Nephron (organoid): ENCODE measurements at regions not wholly inside any gene's neighbourhood (a gene's known extent, or its start where the extent isn't known, plus 50 kb on each side); places are given as distances from the start of the nearest gene placed in this dataset.

ENCODE experiments used
- H3K27ac Mint-ChIP-seq, 3 experiments: 2 replicates each; pipeline ENCODE4 v1.8.0; 2020; ENCODE audit warnings: mixed read lengths in 3 of 3, mild to moderate bottlenecking in 2 of 3, moderate library complexity in 1 of 3
- H3K27me3 Mint-ChIP-seq: 2 replicates; pipeline ENCODE4 v1.8.0; 2021; ENCODE audit warnings: low read depth, mild to moderate bottlenecking, moderate library complexity, mixed read lengths
- H3K36me3 Mint-ChIP-seq: 2 replicates; pipeline ENCODE4 v1.8.0; 2020; ENCODE audit warnings: low read depth, mixed read lengths
- H3K4me1 Mint-ChIP-seq: 2 replicates; pipeline ENCODE4 v1.8.0; 2020; ENCODE audit warnings: mixed read lengths
- H3K4me3 Mint-ChIP-seq, 3 experiments: 2 replicates each; pipeline ENCODE4 v1.8.0; 2020; ENCODE audit warnings: mild to moderate bottlenecking in 3 of 3, mixed read lengths in 3 of 3, moderate library complexity in 2 of 3
- H3K9me3 Mint-ChIP-seq: 2 replicates; pipeline ENCODE4 v1.8.0; 2020; ENCODE audit warnings: mixed read lengths
- TF ChIP-seq, protein P1 (sequence below), 3 experiments: fragments of 200-600 bp; sonication (generic); IDR thresholded peaks; one replicate each; pipeline ENCODE4 v1.5.0; 2021; ENCODE audit warnings: antibody characterized with exemption in 3 of 3; ENCODE audit not compliant: unreplicated experiment in 3 of 3

DNA sequence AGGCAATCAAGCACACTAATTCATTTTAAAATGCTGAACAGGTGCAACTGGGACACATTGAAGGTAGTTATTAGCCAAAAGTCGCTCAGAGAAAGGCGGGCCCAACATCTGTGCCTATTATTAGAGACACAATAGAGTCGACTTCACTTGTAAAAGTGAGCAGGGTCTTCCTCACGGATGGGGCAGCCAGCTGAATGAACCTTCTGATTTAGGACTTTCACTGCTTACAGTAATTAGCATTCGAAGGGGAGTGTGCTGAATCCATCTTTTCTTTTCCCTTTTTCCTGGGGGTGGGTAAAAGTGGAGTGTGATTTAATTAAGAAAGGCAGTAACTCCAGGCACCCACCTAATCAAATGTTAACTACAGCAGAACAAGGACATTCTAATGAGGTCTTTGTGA lies 677.7 kb downstream of the DCDC2C start:
- Mint-ChIP-seq H3K27me3 (peaks cover 21% of the 10 kb centered on the region), H3K4me1 (peaks cover 5% of the 10 kb centered on the region), H3K4me3 (no peak overlapping the region), H3K36me3 (peaks cover under 1% of the 10 kb centered on the region), H3K9me3 (peaks cover 12% of the 10 kb centered on the region), H3K27ac (no peak overlapping the region)
- TF ChIP-seq, protein P1, sequence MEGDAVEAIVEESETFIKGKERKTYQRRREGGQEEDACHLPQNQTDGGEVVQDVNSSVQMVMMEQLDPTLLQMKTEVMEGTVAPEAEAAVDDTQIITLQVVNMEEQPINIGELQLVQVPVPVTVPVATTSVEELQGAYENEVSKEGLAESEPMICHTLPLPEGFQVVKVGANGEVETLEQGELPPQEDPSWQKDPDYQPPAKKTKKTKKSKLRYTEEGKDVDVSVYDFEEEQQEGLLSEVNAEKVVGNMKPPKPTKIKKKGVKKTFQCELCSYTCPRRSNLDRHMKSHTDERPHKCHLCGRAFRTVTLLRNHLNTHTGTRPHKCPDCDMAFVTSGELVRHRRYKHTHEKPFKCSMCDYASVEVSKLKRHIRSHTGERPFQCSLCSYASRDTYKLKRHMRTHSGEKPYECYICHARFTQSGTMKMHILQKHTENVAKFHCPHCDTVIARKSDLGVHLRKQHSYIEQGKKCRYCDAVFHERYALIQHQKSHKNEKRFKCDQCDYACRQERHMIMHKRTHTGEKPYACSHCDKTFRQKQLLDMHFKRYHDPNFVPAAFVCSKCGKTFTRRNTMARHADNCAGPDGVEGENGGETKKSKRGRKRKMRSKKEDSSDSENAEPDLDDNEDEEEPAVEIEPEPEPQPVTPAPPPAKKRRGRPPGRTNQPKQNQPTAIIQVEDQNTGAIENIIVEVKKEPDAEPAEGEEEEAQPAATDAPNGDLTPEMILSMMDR (IDR thresholded peaks at IDR 0.05; ENCODE audit: unreplicated experiment in 3 of 3) = no peak

DNA sequence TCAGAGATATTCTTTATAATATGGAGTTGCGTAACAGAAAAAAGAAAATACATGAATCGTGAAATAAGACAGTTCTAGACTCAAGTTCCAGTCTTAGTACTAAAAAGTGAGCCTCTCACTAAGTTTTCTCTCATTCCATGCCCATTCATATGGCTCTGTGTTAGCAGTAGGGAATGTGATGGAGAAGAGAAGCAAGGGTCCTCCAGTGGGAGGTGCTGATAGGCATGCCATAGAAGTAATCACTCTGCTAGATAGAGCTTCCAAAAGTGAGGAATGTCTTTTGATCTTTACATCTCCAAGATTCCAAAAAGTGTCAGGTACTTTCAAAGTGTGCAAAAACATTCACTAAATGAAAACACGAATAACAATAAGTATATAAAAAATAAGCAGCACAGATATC lies 678.4 kb downstream of the DCDC2C start:
- Mint-ChIP-seq H3K36me3 (no peaks in the 10 kb centered on the region), H3K4me1 (peaks cover 5% of the 10 kb centered on the region), H3K27me3 (peaks cover 15% of the 10 kb centered on the region), H3K4me3 (no peak overlapping the region), H3K9me3 (peaks cover 5% of the 10 kb centered on the region), H3K27ac (no peak overlapping the region)
- TF ChIP-seq, protein P1 (IDR thresholded peaks at IDR 0.05; ENCODE audit: unreplicated experiment in 3 of 3) = no peak

DNA sequence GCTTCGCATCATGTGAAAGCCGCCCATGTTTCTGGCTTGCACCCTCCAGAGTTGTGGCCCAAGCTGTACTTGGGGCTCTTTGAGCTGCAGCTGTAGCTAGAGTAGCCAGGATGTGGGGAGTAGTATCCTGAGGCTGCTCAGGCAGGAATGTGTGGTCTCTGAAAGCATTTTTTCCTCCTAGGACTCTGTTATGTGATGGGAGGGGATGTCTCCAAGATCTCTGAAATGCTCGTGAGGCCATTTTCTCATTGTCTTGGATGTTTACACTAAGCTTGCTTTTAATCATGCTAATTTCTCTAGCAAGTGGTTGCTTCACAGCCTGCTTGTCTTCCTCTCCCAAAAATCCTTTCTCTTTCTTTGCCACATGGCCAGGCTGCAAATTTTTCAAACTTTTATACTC lies 687.6 kb downstream of the DCDC2C start:
- no peaks in the 10 kb centered on the region for H3K4me1 Mint-ChIP-seq
- H3K4me3 Mint-ChIP-seq = no peak overlapping the region
- TF ChIP-seq, protein P1 (IDR thresholded peaks at IDR 0.05; ENCODE audit: unreplicated experiment in 3 of 3) = no peak
- H3K9me3 Mint-ChIP-seq = peaks cover 51% of the 10 kb centered on the region
- no peak overlapping the region for H3K27ac Mint-ChIP-seq
- no peaks in the 10 kb centered on the region for H3K36me3 Mint-ChIP-seq
- peaks cover 3% of the 10 kb centered on the region for H3K27me3 Mint-ChIP-seq

DNA sequence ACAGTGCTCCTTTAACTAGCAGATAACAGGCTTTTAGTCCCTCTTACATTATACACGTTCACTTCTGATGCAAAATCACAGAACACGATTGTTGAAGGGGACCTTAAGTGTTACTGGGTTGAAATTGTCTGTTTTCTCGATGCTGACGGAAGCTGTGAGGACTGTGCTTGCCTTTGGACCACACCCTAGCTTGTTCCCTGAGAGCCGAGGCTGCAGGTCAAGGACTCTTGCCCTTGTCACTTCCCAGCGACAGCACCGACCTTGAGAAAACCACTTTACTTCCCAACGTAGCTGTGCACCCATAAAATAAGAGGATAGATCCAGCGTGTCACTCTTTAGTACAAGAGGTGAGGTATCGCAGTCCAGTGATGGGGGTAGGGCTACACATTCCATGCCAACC lies 701.0 kb downstream of the DCDC2C start:
- no peaks in the 10 kb centered on the region for H3K4me1 Mint-ChIP-seq
- H3K4me3 Mint-ChIP-seq = no peak overlapping the region
- TF ChIP-seq, protein P1 (IDR thresholded peaks at IDR 0.05; ENCODE audit: unreplicated experiment in 3 of 3) = no peak
- H3K36me3 Mint-ChIP-seq = no peaks in the 10 kb centered on the region
- peaks cover 10% of the 10 kb centered on the region for H3K9me3 Mint-ChIP-seq
- H3K27me3 Mint-ChIP-seq = peaks cover 7% of the 10 kb centered on the region
- no peak overlapping the region for H3K27ac Mint-ChIP-seq

DNA sequence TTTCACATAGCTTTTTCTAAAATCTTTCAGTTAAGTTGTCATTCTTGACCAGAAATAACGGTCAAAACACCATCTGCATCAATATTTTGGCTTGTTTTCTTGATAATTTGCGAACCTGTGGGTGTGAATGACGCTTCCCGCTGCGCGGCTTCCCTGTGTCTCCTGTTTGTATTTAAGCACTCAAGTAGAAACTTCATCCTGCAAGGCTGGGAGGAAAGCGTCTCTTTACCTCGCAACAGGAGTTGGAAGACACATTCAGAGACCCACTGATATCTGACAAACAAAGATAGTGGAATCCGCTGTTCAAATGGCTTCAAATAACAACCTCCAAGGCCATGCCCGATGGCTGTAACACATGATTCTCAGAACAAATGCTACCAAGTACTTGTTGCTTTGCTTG lies 704.9 kb downstream of the DCDC2C start:
- TF ChIP-seq, protein P1 (IDR thresholded peaks at IDR 0.05; ENCODE audit: unreplicated experiment in 3 of 3) = no peak
- no peaks in the 10 kb centered on the region for H3K36me3 Mint-ChIP-seq
- H3K9me3 Mint-ChIP-seq = peaks cover 2% of the 10 kb centered on the region
- no peaks in the 10 kb centered on the region for H3K4me1 Mint-ChIP-seq
- no peak overlapping the region for H3K4me3 Mint-ChIP-seq
- peaks cover 16% of the 10 kb centered on the region for H3K27me3 Mint-ChIP-seq
- H3K27ac Mint-ChIP-seq = no peak overlapping the region

DNA sequence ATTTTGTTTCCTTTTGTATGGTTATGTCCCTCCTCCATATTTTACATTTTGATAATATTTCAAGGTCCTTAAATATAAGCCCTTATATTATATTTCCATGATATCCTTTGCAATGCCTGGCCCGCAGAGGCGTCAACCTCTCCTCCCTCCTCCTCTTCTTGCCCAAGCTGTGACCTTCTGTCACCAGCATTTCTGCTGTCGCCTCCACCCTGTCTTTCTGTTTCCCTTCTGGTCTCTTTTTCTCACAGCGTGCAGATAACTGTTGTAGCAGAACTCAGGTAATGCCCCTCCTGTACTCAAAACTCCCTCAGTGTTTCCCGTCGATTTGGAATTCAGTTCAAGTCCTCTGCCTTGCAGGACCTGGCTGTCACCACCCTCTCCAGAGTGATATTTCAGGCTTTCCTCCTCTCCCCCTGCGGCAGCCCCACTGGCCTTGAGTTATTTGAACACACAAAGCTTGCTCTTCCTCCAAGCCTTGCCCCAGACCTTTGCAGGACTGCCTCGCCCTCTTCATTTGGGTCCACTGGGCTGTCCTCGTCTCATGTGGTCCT lies 709.3 kb downstream of the DCDC2C start:
- H3K36me3 Mint-ChIP-seq = no peaks in the 10 kb centered on the region
- H3K4me3 Mint-ChIP-seq = no peak overlapping the region
- peaks cover 16% of the 10 kb centered on the region for H3K27me3 Mint-ChIP-seq
- TF ChIP-seq, protein P1 (IDR thresholded peaks at IDR 0.05; ENCODE audit: unreplicated experiment in 3 of 3) = no peak
- H3K9me3 Mint-ChIP-seq = no peaks in the 10 kb centered on the region
- H3K4me1 Mint-ChIP-seq = no peaks in the 10 kb centered on the region
- H3K27ac Mint-ChIP-seq = no peak overlapping the region
